Fibroblast of mammary gland (primary cell): ENCODE measurements at regions not wholly inside any gene's neighbourhood (a gene's known extent, or its start where the extent isn't known, plus 50 kb on each side); places are given as distances from the start of the nearest gene placed in this dataset.

ENCODE experiments used
- DNase-seq: peaks from one replicate; pipeline ENCODE4 v3.0.0-alpha.2; 2010; ENCODE audit warnings: low read depth
- H3K4me3 ChIP-seq: 2 replicates; pipeline ENCODE4 v1.5.1; 2011; ENCODE audit warnings: low read depth, mild to moderate bottlenecking, low read length, moderate library complexity; ENCODE audit not compliant: control insufficient read depth
- CTCF ChIP-seq: conservative IDR thresholded peaks from 2 replicates; pipeline ENCODE4 v1.5.1; 2011; ENCODE audit warnings: low read depth, low read length, inconsistent platforms; ENCODE audit not compliant: control insufficient read depth, insufficient read depth

GRCh38 chr14:65208548-65208947 is 106.2 kb upstream of the MAX start:
- no peak for DNase-seq
- TF ChIP-seq CTCF, result no peak
- H3K4me3 ChIP-seq, result no peak overlapping the region

GRCh38 chr14:65210118-65210821 is 108.0 kb upstream of the MAX start:
- DNase-seq, result peak; percentile 65
- no peak overlapping the region for H3K4me3 ChIP-seq
- no peak for TF ChIP-seq CTCF

- DNase-seq, result no peak
- TF ChIP-seq CTCF, result no peak
- no peak overlapping the region for H3K4me3 ChIP-seq
Observed at GRCh38 chr14:65210822-65211182, 108.5 kb upstream of the MAX start.

GRCh38 chr14:65211341-65211987 is 109.1 kb upstream of the MAX start:
- TF ChIP-seq CTCF, result no peak
- DNase-seq, result peak; percentile 75
- no peak overlapping the region for H3K4me3 ChIP-seq

GRCh38 chr14:65213316-65213715 is 111.0 kb upstream of the MAX start:
- no peak overlapping the region for H3K4me3 ChIP-seq
- DNase-seq, result no peak
- TF ChIP-seq CTCF, result no peak

- no peak for TF ChIP-seq CTCF
- DNase-seq, result no peak
- H3K4me3 ChIP-seq, result no peak overlapping the region
Observed at GRCh38 chr14:65214741-65215140, 112.4 kb upstream of the MAX start.
